Mesenchymal stem cell (in vitro differentiated cells and primary cell): ENCODE measurements at regions not wholly inside any gene's neighbourhood (a gene's known extent, or its start where the extent isn't known, plus 50 kb on each side); places are given as distances from the start of the nearest gene placed in this dataset.

ENCODE experiments used
- DNase-seq: peaks from one replicate; pipeline ENCODE4 v3.0.0-alpha.2; 2013
- H2AFZ ChIP-seq: one replicate; pipeline ENCODE4 v1.6.1; 2013; ENCODE audit warnings: low read depth, mild to moderate bottlenecking, control low read depth, inconsistent platforms, low read length, moderate library complexity
- H2AK5ac ChIP-seq: 2 replicates; pipeline ENCODE4 v1.6.1; 2013; ENCODE audit warnings: low read length, moderate library complexity, mild to moderate bottlenecking, inconsistent platforms; ENCODE audit not compliant: severe bottlenecking
- H2BK120ac ChIP-seq: one replicate; pipeline ENCODE4 v1.6.1; 2013; ENCODE audit warnings: low read depth, mild to moderate bottlenecking, inconsistent platforms, low read length, moderate library complexity
- H2BK12ac ChIP-seq, 2 experiments: one replicate each; pipeline ENCODE4 v1.6.1; 2013; ENCODE audit warnings: inconsistent platforms in 2 of 2, low read length in 2 of 2, mild to moderate bottlenecking in 2 of 2, moderate library complexity in 2 of 2, control low read depth in 1 of 2
- H2BK15ac ChIP-seq: one replicate; pipeline ENCODE4 v1.6.1; 2013; ENCODE audit warnings: mild to moderate bottlenecking, low read depth, inconsistent platforms; ENCODE audit not compliant: poor library complexity, severe bottlenecking
- H2BK5ac ChIP-seq: 2 replicates; pipeline ENCODE4 v1.6.1; 2013; ENCODE audit warnings: low read depth, mild to moderate bottlenecking, low read length, control low read depth, inconsistent platforms; ENCODE audit not compliant: poor library complexity, severe bottlenecking
- H3K14ac ChIP-seq, 2 experiments: one replicate each; pipeline ENCODE4 v1.6.1; 2013; ENCODE audit warnings: inconsistent platforms in 2 of 2, low read length in 2 of 2, control low read depth in 1 of 2, mild to moderate bottlenecking in 1 of 2, moderate library complexity in 1 of 2
- H3K18ac ChIP-seq, 2 experiments: one replicate each; pipeline ENCODE4 v1.6.1; 2013; ENCODE audit warnings: inconsistent platforms in 2 of 2, low read length in 2 of 2, control low read depth in 1 of 2, low read depth in 1 of 2, mild to moderate bottlenecking in 1 of 2
- H3K23ac ChIP-seq, 2 experiments: one replicate each; pipeline ENCODE4 v1.6.1; 2013; ENCODE audit warnings: inconsistent platforms in 2 of 2, low read length in 2 of 2, mild to moderate bottlenecking in 2 of 2, moderate library complexity in 2 of 2, control low read depth in 1 of 2
- H3K27ac ChIP-seq: 2 replicates; pipeline ENCODE4 v1.5.1; 2013; ENCODE audit warnings: mild to moderate bottlenecking, moderate library complexity, low read length, control low read depth, inconsistent platforms; ENCODE audit not compliant: poor library complexity, severe bottlenecking
- H3K27me3 ChIP-seq, 2 experiments: 2 replicates each; pipeline versions ENCODE4 v1.6.1 to v1.7.0; 2013; ENCODE audit warnings: low read length in 2 of 2, mild to moderate bottlenecking in 2 of 2, moderate library complexity in 2 of 2, control low read depth in 1 of 2, inconsistent platforms in 1 of 2; ENCODE audit not compliant: control insufficient read depth in 1 of 2, insufficient read depth in 1 of 2
- H3K36me3 ChIP-seq, 2 experiments: 2 replicates each; pipeline versions ENCODE4 v1.6.1 to v1.7.0; 2013; ENCODE audit warnings: low read length in 2 of 2, control low read depth in 1 of 2, inconsistent platforms in 1 of 2, low read depth in 1 of 2, mild to moderate bottlenecking in 1 of 2; ENCODE audit not compliant: insufficient read depth in 2 of 2, control insufficient read depth in 1 of 2
- H3K4ac ChIP-seq, 2 experiments: one replicate each; pipeline ENCODE4 v1.6.1; 2013; ENCODE audit warnings: inconsistent platforms in 2 of 2, low read length in 2 of 2, mild to moderate bottlenecking in 2 of 2, moderate library complexity in 2 of 2, control low read depth in 1 of 2, low read depth in 1 of 2
- H3K4me1 ChIP-seq: 2 replicates; pipeline ENCODE4 v1.6.1; 2013; ENCODE audit warnings: low read depth, low read length, control low read depth; ENCODE audit not compliant: control insufficient read depth, insufficient read depth
- H3K4me2 ChIP-seq: 2 replicates; pipeline ENCODE4 v1.6.1; 2013; ENCODE audit warnings: low read length, mild to moderate bottlenecking, inconsistent platforms; ENCODE audit not compliant: poor library complexity, severe bottlenecking
- H3K4me3 ChIP-seq, 2 experiments: 2 replicates each; pipeline versions ENCODE4 v1.5.1 to v1.7.0; 2013; ENCODE audit warnings: low read length in 2 of 2, mild to moderate bottlenecking in 2 of 2, control low read depth in 1 of 2, low read depth in 1 of 2; ENCODE audit not compliant: insufficient read depth in 1 of 2
- H3K79me1 ChIP-seq: replicated peaks from 2 replicates; pipeline ENCODE4 v1.6.1; 2013; ENCODE audit warnings: mild to moderate bottlenecking, control low read depth, low read length, inconsistent platforms; ENCODE audit not compliant: poor library complexity, severe bottlenecking
- H3K9ac ChIP-seq: 2 replicates; pipeline ENCODE4 v1.7.0; 2013; ENCODE audit warnings: mild to moderate bottlenecking, low read length, moderate library complexity
- H3K9me3 ChIP-seq: 2 replicates; pipeline ENCODE4 v1.7.0; 2013; ENCODE audit warnings: mild to moderate bottlenecking, low read length; ENCODE audit not compliant: control insufficient read depth
- H4K8ac ChIP-seq: one replicate; pipeline ENCODE4 v1.6.1; 2013; ENCODE audit warnings: inconsistent platforms, mild to moderate bottlenecking, low read length, moderate library complexity
- H4K91ac ChIP-seq: one replicate; pipeline ENCODE4 v1.6.1; 2013; ENCODE audit warnings: mild to moderate bottlenecking, low read length, inconsistent platforms
- WGBS: methylation state at CpG from one replicate; pipeline ENCODE4 v1.1.7; 2013; ENCODE audit warnings: mixed read lengths; 5-methylcytosine and 5-hydroxymethylcytosine counted together

- H3K9me3 ChIP-seq: no peaks in the 10 kb centered on the region
- no peak overlapping the region for H3K23ac ChIP-seq
- H3K4me2 ChIP-seq: no peak overlapping the region
- no peak overlapping the region for H4K91ac ChIP-seq
- H2BK12ac ChIP-seq: no peak overlapping the region
- peaks cover 1% of the 10 kb centered on the region for H3K4me1 ChIP-seq
- H2BK120ac ChIP-seq: no peak overlapping the region
- no peak overlapping the region for H3K27ac ChIP-seq
- H2BK5ac ChIP-seq: no peak overlapping the region
- no peak overlapping the region for H3K9ac ChIP-seq
- no peaks in the 10 kb centered on the region for H3K36me3 ChIP-seq
- H2AK5ac ChIP-seq: no peak overlapping the region
- no peak overlapping the region for H3K4me3 ChIP-seq
- H3K14ac ChIP-seq: no peak overlapping the region
- no peak overlapping the region for H3K18ac ChIP-seq
- 74% methylated on average over 3 of the region's 3 CpGs for WGBS
- peaks cover 40 to 51% of the 10 kb centered on the region in 2 experiments for H3K27me3 ChIP-seq
- H2BK15ac ChIP-seq: no peak overlapping the region
- DNase-seq: no peak
- no peak overlapping the region for H4K8ac ChIP-seq
- no peaks in the 10 kb centered on the region for H3K79me1 ChIP-seq
- no peak overlapping the region for H3K4ac ChIP-seq
- H2AFZ ChIP-seq: no peak overlapping the region
Measured at GRCh38 chr11:119991669-119992068, 146.2 kb downstream of the TRIM29 start.

GRCh38 chr11:119991022-119991404 lies 146.9 kb downstream of the TRIM29 start:
- no peak overlapping the region for H2BK5ac ChIP-seq
- no peaks in the 10 kb centered on the region for H3K36me3 ChIP-seq
- H2AFZ ChIP-seq: no peak overlapping the region
- H3K9ac ChIP-seq: no peak overlapping the region
- H2AK5ac ChIP-seq: no peak overlapping the region
- no peak overlapping the region for H3K14ac ChIP-seq
- WGBS: 69% methylated on average over 4 of the region's 4 CpGs
- no peak overlapping the region for H4K8ac ChIP-seq
- H3K4me3 ChIP-seq: no peak overlapping the region
- no peaks in the 10 kb centered on the region for H3K4me1 ChIP-seq
- H3K4ac ChIP-seq: no peak overlapping the region
- H4K91ac ChIP-seq: no peak overlapping the region
- H3K27ac ChIP-seq: no peak overlapping the region
- no peak overlapping the region for H2BK15ac ChIP-seq
- H3K4me2 ChIP-seq: no peak overlapping the region
- H3K9me3 ChIP-seq: no peaks in the 10 kb centered on the region
- H3K23ac ChIP-seq: no peak overlapping the region
- no peaks in the 10 kb centered on the region for H3K79me1 ChIP-seq
- no peak overlapping the region for H2BK12ac ChIP-seq
- H3K27me3 ChIP-seq: peaks cover 37 to 51% of the 10 kb centered on the region in 2 experiments
- DNase-seq: no peak
- no peak overlapping the region for H2BK120ac ChIP-seq
- no peak overlapping the region for H3K18ac ChIP-seq

GRCh38 chr11:119990309-119991021 lies 147.4 kb downstream of the TRIM29 start:
- Histone ChIP-seq H2BK5ac (no peak overlapping the region), H2BK120ac (no peak overlapping the region), H3K14ac (no peak overlapping the region), H3K18ac (no peak overlapping the region), H3K79me1 (no peaks in the 10 kb centered on the region), H4K8ac (no peak overlapping the region), H3K27ac (no peak overlapping the region), H3K36me3 (no peaks in the 10 kb centered on the region), H3K23ac (no peak overlapping the region), H3K4ac (no peak overlapping the region), H2BK15ac (no peak overlapping the region), H2AK5ac (no peak overlapping the region), H3K4me3 (no peak overlapping the region), H3K4me1 (no peaks in the 10 kb centered on the region), H3K9me3 (no peaks in the 10 kb centered on the region), H3K9ac (no peak overlapping the region), H2BK12ac (no peak overlapping the region), H4K91ac (no peak overlapping the region), H3K27me3 (peaks cover 36 to 45% of the 10 kb centered on the region in 2 experiments), H3K4me2 (no peak overlapping the region), H2AFZ (no peak overlapping the region)
- 67% methylated on average over 3 of the region's 6 CpGs for WGBS
- DNase-seq: no peak

GRCh38 chr11:119989159-119989821 lies 148.6 kb downstream of the TRIM29 start:
- WGBS: 73% methylated on average over 14 of the region's 16 CpGs

More at GRCh38 chr11:119989159-119989821, 148.6 kb downstream of the TRIM29 start:
- no peak overlapping the region for H3K18ac ChIP-seq
- H3K79me1 ChIP-seq: no peaks in the 10 kb centered on the region
- no peak overlapping the region for H2BK12ac ChIP-seq
- H3K9ac ChIP-seq: no peak overlapping the region
- no peak for DNase-seq
- H3K4ac ChIP-seq: no peak overlapping the region
- H3K27ac ChIP-seq: no peak overlapping the region
- H2BK120ac ChIP-seq: no peak overlapping the region
- no peak overlapping the region for H4K91ac ChIP-seq
- H2BK5ac ChIP-seq: no peak overlapping the region
- no peak overlapping the region for H3K14ac ChIP-seq
- no peaks in the 10 kb centered on the region for H3K36me3 ChIP-seq
- no peak overlapping the region for H2AK5ac ChIP-seq
- H3K4me1 ChIP-seq: no peaks in the 10 kb centered on the region
- no peak overlapping the region for H3K4me2 ChIP-seq
- H4K8ac ChIP-seq: no peak overlapping the region
- no peak overlapping the region for H2AFZ ChIP-seq
- H3K4me3 ChIP-seq: no peak overlapping the region
- H3K23ac ChIP-seq: no peak overlapping the region
- no peak overlapping the region for H2BK15ac ChIP-seq
- no peaks in the 10 kb centered on the region for H3K9me3 ChIP-seq
- H3K27me3 ChIP-seq: peaks cover 36 to 45% of the 10 kb centered on the region in 2 experiments
